PC-9 (cell line): ENCODE measurements at regions not wholly inside any gene's neighbourhood (a gene's known extent, or its start where the extent isn't known, plus 50 kb on each side); places are given as distances from the start of the nearest gene placed in this dataset.

Experiments used
- EZH2 ChIP-seq: fragments of 200-600 bp; sonication (generic); IDR thresholded peaks from 2 replicates; pipeline ENCODE4 v1.8.0; 2017; ENCODE audit warnings: antibody characterized with exemption, low read depth
- TF ChIP-seq, protein P1 (sequence below): fragments of 200-600 bp; sonication (generic); conservative IDR thresholded peaks from 2 replicates; pipeline ENCODE4 v1.6.1; 2017; ENCODE audit warnings: mixed run types, antibody characterized with exemption, mild to moderate bottlenecking, moderate library complexity

DNA sequence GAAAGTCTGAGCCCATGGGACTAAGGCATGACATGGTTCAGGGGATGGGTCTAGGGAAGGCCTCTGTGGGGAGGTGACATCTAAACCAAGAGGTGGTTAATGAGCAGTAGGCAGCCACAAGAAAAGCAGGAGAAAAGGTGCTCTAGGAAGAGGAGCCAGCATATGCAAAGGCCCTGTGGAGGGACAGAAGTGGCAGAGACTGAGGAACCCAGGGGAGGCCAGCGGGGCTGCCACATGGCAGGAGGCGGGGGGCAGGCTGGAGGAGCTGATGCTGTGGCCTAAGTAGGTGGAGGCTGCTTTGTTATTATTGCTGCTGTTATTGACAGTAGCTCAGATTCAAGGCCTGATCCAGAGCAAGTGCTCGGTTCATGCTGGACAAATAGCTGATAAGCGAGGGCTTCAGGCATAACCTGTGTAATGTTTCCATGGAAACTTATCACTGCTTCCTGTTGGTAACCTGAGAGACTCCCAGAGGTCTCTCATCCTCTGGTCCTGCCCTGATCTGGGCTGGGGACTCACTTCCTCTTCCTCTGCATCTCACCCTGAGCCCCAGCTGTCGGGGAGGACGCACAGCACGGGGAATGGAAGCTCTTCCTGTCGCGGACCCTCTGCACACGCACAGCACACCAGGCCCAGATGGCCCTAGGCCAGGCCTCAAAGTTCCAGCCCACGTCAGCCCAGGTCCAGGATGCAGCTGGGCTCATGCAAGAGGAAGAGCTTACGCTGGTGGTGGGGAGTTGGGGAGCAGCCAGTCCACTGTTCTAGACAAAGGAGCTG is 75.2 kb upstream of the TP53I11 start:
- TF ChIP-seq, protein P1, sequence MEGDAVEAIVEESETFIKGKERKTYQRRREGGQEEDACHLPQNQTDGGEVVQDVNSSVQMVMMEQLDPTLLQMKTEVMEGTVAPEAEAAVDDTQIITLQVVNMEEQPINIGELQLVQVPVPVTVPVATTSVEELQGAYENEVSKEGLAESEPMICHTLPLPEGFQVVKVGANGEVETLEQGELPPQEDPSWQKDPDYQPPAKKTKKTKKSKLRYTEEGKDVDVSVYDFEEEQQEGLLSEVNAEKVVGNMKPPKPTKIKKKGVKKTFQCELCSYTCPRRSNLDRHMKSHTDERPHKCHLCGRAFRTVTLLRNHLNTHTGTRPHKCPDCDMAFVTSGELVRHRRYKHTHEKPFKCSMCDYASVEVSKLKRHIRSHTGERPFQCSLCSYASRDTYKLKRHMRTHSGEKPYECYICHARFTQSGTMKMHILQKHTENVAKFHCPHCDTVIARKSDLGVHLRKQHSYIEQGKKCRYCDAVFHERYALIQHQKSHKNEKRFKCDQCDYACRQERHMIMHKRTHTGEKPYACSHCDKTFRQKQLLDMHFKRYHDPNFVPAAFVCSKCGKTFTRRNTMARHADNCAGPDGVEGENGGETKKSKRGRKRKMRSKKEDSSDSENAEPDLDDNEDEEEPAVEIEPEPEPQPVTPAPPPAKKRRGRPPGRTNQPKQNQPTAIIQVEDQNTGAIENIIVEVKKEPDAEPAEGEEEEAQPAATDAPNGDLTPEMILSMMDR: no peak
- TF ChIP-seq EZH2: no peak
